ENCODE measurements at regions not wholly inside any gene's neighbourhood (a gene's known extent, or its start where the extent isn't known, plus 50 kb on each side); places are given as distances from the start of the nearest gene placed in this dataset.

GRCh38 chr4:99729186-99729585 is 71.6 kb upstream of the C4orf54 start:
- intact Hi-C loops (cut with micrococcal nuclease): no loop called here
- Mint-ChIP-seq H3K4me3 (no peak overlapping the region), H3K27me3 (ENCODE audit: low read depth in 3 of 3) (peaks cover 0 to 3% (median 2%) of the 10 kb centered on the region in 3 donors), H3K9me3 (peaks cover 2 to 10% (median 4%) of the 10 kb centered on the region in 7 donors), H3K36me3 (no peaks in the 10 kb centered on the region), H3K27ac (no peak overlapping the region), H3K4me1 (no peaks in the 10 kb centered on the region)
- no CpG with 5 or more reads among the region's 1 CpG for WGBS (ENCODE audit: insufficient coverage)
- Histone ChIP-seq H3K9ac (ENCODE audit: insufficient read depth, low read length, poor library complexity, severe bottlenecking) (no peak overlapping the region), H3K4me2 (replicated peaks; ENCODE audit: extremely low read depth, low read length, poor library complexity, severe bottlenecking) (no peak overlapping the region), H3K79me2 (ENCODE audit: insufficient read depth, low read length) (no peaks in the 10 kb centered on the region), H3K27me3 (ENCODE audit: control insufficient read depth in 2 of 2, insufficient read depth in 2 of 2, low read length in 2 of 2) (no peaks in the 10 kb centered on the region), H4K20me1 (ENCODE audit: insufficient read depth, low read length) (no peaks in the 10 kb centered on the region), H3K9me3 (replicated peaks in 1 of 2; ENCODE audit: control insufficient read depth in 1 of 2, insufficient read depth in 1 of 2, low read length in 2 of 2) (no peaks in the 10 kb centered on the region), H2AFZ (ENCODE audit: insufficient read depth, low read depth, low read length, poor library complexity, severe bottlenecking) (no peak overlapping the region), H3K27ac (ENCODE audit: low read depth in 1 of 2, low read length in 2 of 2) (no peak overlapping the region), H3K36me3 (replicated peaks in 1 of 2; ENCODE audit: control insufficient read depth in 1 of 2, insufficient read depth in 2 of 2, low read length in 2 of 2) (no peaks in the 10 kb centered on the region), H3K4me1 (ENCODE audit: control insufficient read depth in 1 of 2, insufficient read depth in 2 of 2, low read length in 2 of 2) (no peaks in the 10 kb centered on the region), H3K4me3 (replicated peaks in 1 of 3; ENCODE audit: low read depth in 2 of 3, low read length in 3 of 3) (no peak overlapping the region)
- DNase-seq: no peak
- TF ChIP-seq CTCF (IDR thresholded peaks at IDR 0.05): no peak

GRCh38 chr4:99724067-99724466 is 66.4 kb upstream of the C4orf54 start:
- intact Hi-C loops (cut with micrococcal nuclease): no loop called here
- no peak for TF ChIP-seq CTCF (IDR thresholded peaks at IDR 0.05)
- H3K4me2 ChIP-seq (replicated peaks; ENCODE audit: extremely low read depth, low read length, poor library complexity, severe bottlenecking): no peak overlapping the region

More at GRCh38 chr4:99724067-99724466, 66.4 kb upstream of the C4orf54 start:
- Histone ChIP-seq H3K4me1 (ENCODE audit: control insufficient read depth in 1 of 2, insufficient read depth in 2 of 2, low read length in 2 of 2) (no peaks in the 10 kb centered on the region), H3K27ac (ENCODE audit: low read depth in 1 of 2, low read length in 2 of 2) (no peak overlapping the region), H3K79me2 (ENCODE audit: insufficient read depth, low read length) (no peaks in the 10 kb centered on the region), H3K27me3 (ENCODE audit: control insufficient read depth in 2 of 2, insufficient read depth in 2 of 2, low read length in 2 of 2) (no peaks in the 10 kb centered on the region), H3K9ac (ENCODE audit: insufficient read depth, low read length, poor library complexity, severe bottlenecking) (no peak overlapping the region), H3K9me3 (replicated peaks in 1 of 2; ENCODE audit: control insufficient read depth in 1 of 2, insufficient read depth in 1 of 2, low read length in 2 of 2) (no peaks in the 10 kb centered on the region), H4K20me1 (ENCODE audit: insufficient read depth, low read length) (no peaks in the 10 kb centered on the region), H3K4me3 (replicated peaks in 1 of 3; ENCODE audit: low read depth in 2 of 3, low read length in 3 of 3) (no peak overlapping the region), H3K36me3 (replicated peaks in 1 of 2; ENCODE audit: control insufficient read depth in 1 of 2, insufficient read depth in 2 of 2, low read length in 2 of 2) (no peaks in the 10 kb centered on the region), H2AFZ (ENCODE audit: insufficient read depth, low read depth, low read length, poor library complexity, severe bottlenecking) (no peak overlapping the region)
- H3K27me3 Mint-ChIP-seq (ENCODE audit: low read depth in 3 of 3): peaks cover 0 to 3% (median 2%) of the 10 kb centered on the region in 3 donors
- H3K36me3 Mint-ChIP-seq: no peaks in the 10 kb centered on the region
- no peak overlapping the region for H3K4me3 Mint-ChIP-seq
- H3K27ac Mint-ChIP-seq: no peak overlapping the region
- H3K4me1 Mint-ChIP-seq: no peaks in the 10 kb centered on the region
- no peak for DNase-seq
- H3K9me3 Mint-ChIP-seq: peaks cover 0 to 4% (median 2%) of the 10 kb centered on the region in 7 donors

Measured in CD14-positive monocyte (primary cell).